Mesothelial cell of epicardium (in vitro differentiated cells): ENCODE measurements at regions not wholly inside any gene's neighbourhood (a gene's known extent, or its start where the extent isn't known, plus 50 kb on each side); places are given as distances from the start of the nearest gene placed in this dataset.

Experiments used
- DNase-seq, 2 experiments: peaks; one replicate each; pipeline ENCODE4 v3.0.0; 2021; ENCODE audit warnings: low spot score in 2 of 2; ENCODE audit not compliant: unreplicated experiment in 2 of 2
- H3K27ac Mint-ChIP-seq: 2 replicates; pipeline ENCODE4 v1.8.0; 2021; ENCODE audit warnings: mixed read lengths
- H3K27me3 Mint-ChIP-seq: 2 replicates; pipeline ENCODE4 v1.8.0; 2021; ENCODE audit warnings: low read depth, mixed read lengths
- H3K36me3 Mint-ChIP-seq: 2 replicates; pipeline ENCODE4 v1.8.0; 2021; ENCODE audit warnings: mixed read lengths
- H3K4me1 Mint-ChIP-seq: 2 replicates; pipeline ENCODE4 v1.8.0; 2021; ENCODE audit warnings: mixed read lengths
- H3K4me3 Mint-ChIP-seq: 2 replicates; pipeline ENCODE4 v1.8.0; 2021; ENCODE audit warnings: mild to moderate bottlenecking, moderate library complexity, mixed read lengths
- H3K9me3 Mint-ChIP-seq: 2 replicates; pipeline ENCODE4 v1.8.0; 2021; ENCODE audit warnings: mixed read lengths
- TF ChIP-seq, protein P1 (sequence below): fragments of 200-600 bp; sonication (generic); IDR thresholded peaks from one replicate; pipeline ENCODE4 v1.5.0; 2021; ENCODE audit warnings: antibody characterized with exemption; ENCODE audit not compliant: unreplicated experiment

GRCh38 chr4:90007494-90008167, 113.0 kb downstream of the MMRN1 start:
- Mint-ChIP-seq H3K27ac (no peak overlapping the region), H3K4me1 (peaks cover under 1% of the 10 kb centered on the region), H3K27me3 (no peaks in the 10 kb centered on the region), H3K9me3 (peaks cover 32% of the 10 kb centered on the region), H3K36me3 (no peaks in the 10 kb centered on the region), H3K4me3 (no peak overlapping the region)
- TF ChIP-seq, protein P1, sequence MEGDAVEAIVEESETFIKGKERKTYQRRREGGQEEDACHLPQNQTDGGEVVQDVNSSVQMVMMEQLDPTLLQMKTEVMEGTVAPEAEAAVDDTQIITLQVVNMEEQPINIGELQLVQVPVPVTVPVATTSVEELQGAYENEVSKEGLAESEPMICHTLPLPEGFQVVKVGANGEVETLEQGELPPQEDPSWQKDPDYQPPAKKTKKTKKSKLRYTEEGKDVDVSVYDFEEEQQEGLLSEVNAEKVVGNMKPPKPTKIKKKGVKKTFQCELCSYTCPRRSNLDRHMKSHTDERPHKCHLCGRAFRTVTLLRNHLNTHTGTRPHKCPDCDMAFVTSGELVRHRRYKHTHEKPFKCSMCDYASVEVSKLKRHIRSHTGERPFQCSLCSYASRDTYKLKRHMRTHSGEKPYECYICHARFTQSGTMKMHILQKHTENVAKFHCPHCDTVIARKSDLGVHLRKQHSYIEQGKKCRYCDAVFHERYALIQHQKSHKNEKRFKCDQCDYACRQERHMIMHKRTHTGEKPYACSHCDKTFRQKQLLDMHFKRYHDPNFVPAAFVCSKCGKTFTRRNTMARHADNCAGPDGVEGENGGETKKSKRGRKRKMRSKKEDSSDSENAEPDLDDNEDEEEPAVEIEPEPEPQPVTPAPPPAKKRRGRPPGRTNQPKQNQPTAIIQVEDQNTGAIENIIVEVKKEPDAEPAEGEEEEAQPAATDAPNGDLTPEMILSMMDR = no peak
- no peak for DNase-seq

DNA sequence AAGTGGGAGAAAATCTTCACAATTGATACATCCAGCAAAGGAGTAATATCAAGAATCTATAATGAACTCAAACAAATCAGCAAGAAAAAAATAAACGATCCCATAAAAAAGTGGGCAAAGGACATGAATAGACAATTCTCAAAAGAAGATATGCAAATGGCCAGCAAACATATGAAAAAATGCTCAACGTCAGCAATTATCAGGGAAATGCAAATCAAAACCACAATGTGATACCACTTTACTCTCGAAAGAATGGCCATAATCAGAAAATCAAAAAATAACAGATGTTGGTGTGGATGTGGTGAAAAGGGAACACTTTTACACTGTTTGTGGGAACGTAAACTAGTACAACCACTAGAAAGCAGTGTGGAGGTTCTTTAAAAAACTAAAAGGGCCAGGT, 114.3 kb upstream of the CCSER1 start:
- Mint-ChIP-seq H3K9me3 (peaks cover 44% of the 10 kb centered on the region), H3K27ac (no peak overlapping the region), H3K36me3 (no peaks in the 10 kb centered on the region), H3K4me1 (no peaks in the 10 kb centered on the region), H3K27me3 (no peaks in the 10 kb centered on the region), H3K4me3 (no peak overlapping the region)
- TF ChIP-seq, protein P1 = no peak
- DNase-seq = no peak

- Mint-ChIP-seq H3K9me3 (no peaks in the 10 kb centered on the region), H3K4me1 (peaks cover 4% of the 10 kb centered on the region), H3K4me3 (no peak overlapping the region), H3K27ac (no peak overlapping the region), H3K36me3 (no peaks in the 10 kb centered on the region), H3K27me3 (no peaks in the 10 kb centered on the region)
- no peak for DNase-seq
- TF ChIP-seq, protein P1 = no peak
Observed at GRCh38 chr4:90024519-90024918, 102.7 kb upstream of the CCSER1 start.

DNA sequence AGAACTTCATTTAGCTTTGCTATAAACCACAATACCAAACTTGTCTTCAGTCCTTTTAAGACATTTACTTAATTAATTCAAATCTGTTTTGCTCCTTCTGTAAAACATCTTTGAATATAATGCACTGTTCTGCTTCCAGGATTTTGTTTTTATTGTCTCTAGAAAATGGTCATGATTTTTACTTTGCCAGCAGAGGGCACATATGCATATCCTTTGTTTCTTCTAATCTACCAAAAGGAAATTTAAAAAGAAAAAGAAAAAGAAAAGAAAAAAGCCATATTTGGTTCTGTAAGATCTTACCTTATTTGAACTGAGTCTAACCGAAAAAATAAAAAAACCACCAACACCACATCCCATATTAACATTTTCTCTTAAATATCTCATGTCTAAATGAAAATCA, 101.9 kb upstream of the CCSER1 start:
- Mint-ChIP-seq H3K27me3 (no peaks in the 10 kb centered on the region), H3K4me3 (no peak overlapping the region), H3K27ac (no peak overlapping the region), H3K9me3 (no peaks in the 10 kb centered on the region), H3K4me1 (peaks cover 4% of the 10 kb centered on the region), H3K36me3 (no peaks in the 10 kb centered on the region)
- no peak for DNase-seq
- TF ChIP-seq, protein P1 = peak; percentile 45

GRCh38 chr4:90027565-90027964, 99.6 kb upstream of the CCSER1 start:
- Mint-ChIP-seq H3K4me1 (peaks cover 4% of the 10 kb centered on the region), H3K4me3 (no peak overlapping the region), H3K27ac (no peak overlapping the region), H3K27me3 (no peaks in the 10 kb centered on the region), H3K9me3 (no peaks in the 10 kb centered on the region), H3K36me3 (no peaks in the 10 kb centered on the region)
- no peak for DNase-seq
- TF ChIP-seq, protein P1 = no peak

GRCh38 chr4:90028460-90028859, 98.7 kb upstream of the CCSER1 start:
- TF ChIP-seq, protein P1 = no peak
- DNase-seq = no peak
- no peaks in the 10 kb centered on the region for H3K27me3 Mint-ChIP-seq
- H3K9me3 Mint-ChIP-seq = no peaks in the 10 kb centered on the region
- no peak overlapping the region for H3K27ac Mint-ChIP-seq
- H3K36me3 Mint-ChIP-seq = no peaks in the 10 kb centered on the region
- H3K4me3 Mint-ChIP-seq = no peak overlapping the region
- peaks cover 4% of the 10 kb centered on the region for H3K4me1 Mint-ChIP-seq
